ENCODE measurements at regions not wholly inside any gene's neighbourhood (a gene's known extent, or its start where the extent isn't known, plus 50 kb on each side); places are given as distances from the start of the nearest gene placed in this dataset.

DNA sequence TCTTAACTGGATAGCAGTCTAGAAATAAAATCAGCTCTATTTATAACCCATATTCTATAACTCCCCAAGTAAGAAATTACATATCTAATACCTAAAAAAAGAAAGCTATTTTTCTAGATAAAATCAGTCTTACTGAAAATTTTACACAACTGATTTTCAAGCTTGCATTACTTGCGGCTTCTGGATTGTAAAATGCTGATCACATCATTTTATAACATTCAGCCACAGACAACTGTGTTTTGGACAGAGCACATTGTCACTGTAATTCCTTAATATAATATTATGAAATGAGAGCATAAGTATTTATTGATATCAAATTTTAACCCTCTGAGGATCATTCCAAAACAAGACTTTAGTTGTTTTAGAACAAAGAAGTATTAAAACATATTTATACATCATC, 78.5 kb upstream of the ARID2 start:
- WGBS: 100% methylated on average over 1 of the region's 1 CpG
- Histone ChIP-seq H3K27ac (ENCODE audit: low read length, poor library complexity, severe bottlenecking) (no peak overlapping the region), H3K4me2 (ENCODE audit: low read length, poor library complexity, severe bottlenecking) (no peak overlapping the region), H2BK12ac (ENCODE audit: low read length in 2 of 2) (no peak overlapping the region), H2BK5ac (ENCODE audit: low read depth, low read length, poor library complexity, severe bottlenecking) (no peak overlapping the region), H2BK120ac (ENCODE audit: low read depth, low read length) (no peak overlapping the region), H3K79me1 (replicated peaks; ENCODE audit: low read length, poor library complexity, severe bottlenecking) (no peaks in the 10 kb centered on the region), H3K14ac (ENCODE audit: low read length in 2 of 2) (no peak overlapping the region), H3K9ac (ENCODE audit: low read length) (no peak overlapping the region), H2BK15ac (ENCODE audit: low read depth, poor library complexity, severe bottlenecking) (no peak overlapping the region), H3K4ac (ENCODE audit: low read depth in 1 of 2, low read length in 2 of 2) (no peak overlapping the region), H3K27me3 (ENCODE audit: control insufficient read depth in 1 of 2, insufficient read depth in 1 of 2, low read length in 2 of 2) (no peaks in the 10 kb centered on the region), H3K4me3 (ENCODE audit: insufficient read depth in 1 of 2, low read depth in 1 of 2, low read length in 2 of 2) (no peak overlapping the region), H3K23ac (ENCODE audit: low read length in 2 of 2) (no peak overlapping the region), H3K4me1 (ENCODE audit: control insufficient read depth, insufficient read depth, low read depth, low read length) (no peaks in the 10 kb centered on the region), H3K18ac (ENCODE audit: low read depth in 1 of 2, low read length in 2 of 2) (no peak overlapping the region), H3K9me3 (ENCODE audit: control insufficient read depth, low read length) (no peaks in the 10 kb centered on the region), H2AK5ac (ENCODE audit: low read length, severe bottlenecking) (no peak overlapping the region), H2AFZ (ENCODE audit: low read depth, low read length) (no peak overlapping the region), H3K36me3 (ENCODE audit: control insufficient read depth in 1 of 2, insufficient read depth in 2 of 2, low read depth in 1 of 2, low read length in 2 of 2) (no peaks in the 10 kb centered on the region), H4K8ac (ENCODE audit: low read length) (no peak overlapping the region), H4K91ac (ENCODE audit: low read length) (no peak overlapping the region)
- DNase-seq: no peak

DNA sequence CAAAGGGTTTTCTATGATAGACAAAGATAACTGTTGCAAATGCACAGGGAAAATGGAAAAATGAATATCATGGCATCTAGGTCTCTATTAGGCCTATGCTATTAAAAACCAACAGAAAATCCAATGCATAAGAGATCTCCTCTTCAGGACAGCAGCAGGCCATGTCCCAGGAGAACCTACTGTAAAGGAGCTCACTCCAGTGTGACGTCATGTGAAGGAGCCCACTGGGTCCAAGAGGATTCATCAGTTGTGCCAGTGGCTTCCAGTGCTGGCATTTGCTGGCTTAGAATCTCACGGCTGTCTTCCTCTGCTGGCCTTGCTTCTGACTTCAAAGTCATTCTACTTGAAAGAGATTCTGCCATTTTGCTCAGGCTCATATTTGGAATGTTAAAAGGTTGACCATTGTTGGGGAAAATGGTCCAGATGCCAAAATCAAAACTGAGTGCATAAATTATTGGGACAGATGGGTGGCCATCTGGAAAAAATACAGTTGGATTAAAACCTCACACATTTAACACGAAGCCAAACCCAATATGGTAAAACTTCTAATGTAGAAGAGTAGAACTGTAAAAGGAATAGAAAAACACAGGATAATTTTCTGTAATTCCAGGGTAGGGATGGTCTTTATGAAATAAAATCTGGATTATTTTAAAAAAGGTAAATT, 75.4 kb upstream of the ARID2 start:
- 97% methylated on average over 2 of the region's 3 CpGs for WGBS
- H2BK5ac ChIP-seq (ENCODE audit: low read depth, low read length, poor library complexity, severe bottlenecking): no peak overlapping the region
- no peak for DNase-seq
- no peak overlapping the region for H2AK5ac ChIP-seq (ENCODE audit: low read length, severe bottlenecking)
- no peaks in the 10 kb centered on the region for H3K27me3 ChIP-seq (ENCODE audit: control insufficient read depth in 1 of 2, insufficient read depth in 1 of 2, low read length in 2 of 2)
- no peaks in the 10 kb centered on the region for H3K36me3 ChIP-seq (ENCODE audit: control insufficient read depth in 1 of 2, insufficient read depth in 2 of 2, low read depth in 1 of 2, low read length in 2 of 2)
- no peak overlapping the region for H4K8ac ChIP-seq (ENCODE audit: low read length)
- H2AFZ ChIP-seq (ENCODE audit: low read depth, low read length): no peak overlapping the region
- H2BK15ac ChIP-seq (ENCODE audit: low read depth, poor library complexity, severe bottlenecking): no peak overlapping the region
- no peak overlapping the region for H3K9ac ChIP-seq (ENCODE audit: low read length)
- no peak overlapping the region for H3K23ac ChIP-seq (ENCODE audit: low read length in 2 of 2)
- H2BK120ac ChIP-seq (ENCODE audit: low read depth, low read length): no peak overlapping the region
- H3K79me1 ChIP-seq (replicated peaks; ENCODE audit: low read length, poor library complexity, severe bottlenecking): no peaks in the 10 kb centered on the region
- H3K27ac ChIP-seq (ENCODE audit: low read length, poor library complexity, severe bottlenecking): no peak overlapping the region
- no peak overlapping the region for H3K4me3 ChIP-seq (ENCODE audit: insufficient read depth in 1 of 2, low read depth in 1 of 2, low read length in 2 of 2)
- no peak overlapping the region for H3K4me2 ChIP-seq (ENCODE audit: low read length, poor library complexity, severe bottlenecking)
- H3K4me1 ChIP-seq (ENCODE audit: control insufficient read depth, insufficient read depth, low read depth, low read length): no peaks in the 10 kb centered on the region
- no peak overlapping the region for H3K4ac ChIP-seq (ENCODE audit: low read depth in 1 of 2, low read length in 2 of 2)
- no peaks in the 10 kb centered on the region for H3K9me3 ChIP-seq (ENCODE audit: control insufficient read depth, low read length)
- no peak overlapping the region for H2BK12ac ChIP-seq (ENCODE audit: low read length in 2 of 2)
- no peak overlapping the region for H4K91ac ChIP-seq (ENCODE audit: low read length)
- H3K14ac ChIP-seq (ENCODE audit: low read length in 2 of 2): no peak overlapping the region
- no peak overlapping the region for H3K18ac ChIP-seq (ENCODE audit: low read depth in 1 of 2, low read length in 2 of 2)

DNA sequence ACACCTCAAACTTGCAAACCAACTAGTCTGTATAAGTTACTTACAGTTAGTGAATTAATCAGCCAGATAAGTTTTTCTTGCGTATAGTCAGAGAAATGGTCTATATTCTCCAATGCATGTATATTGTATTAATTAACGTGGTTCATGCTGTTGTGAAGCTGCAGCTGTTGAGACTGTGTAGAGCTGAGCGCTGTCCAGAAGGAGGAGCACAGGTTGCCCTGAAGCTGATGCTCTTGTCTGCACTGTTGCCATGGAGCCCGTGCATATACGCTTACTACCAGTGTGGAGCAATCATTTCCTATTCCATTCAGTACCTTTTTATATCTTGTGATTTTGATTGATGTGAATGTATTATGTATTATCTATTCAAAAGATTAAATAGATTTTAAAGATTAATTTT, 74.3 kb upstream of the ARID2 start:
- Histone ChIP-seq H3K4me2 (ENCODE audit: low read length, poor library complexity, severe bottlenecking) (no peak overlapping the region), H2AFZ (ENCODE audit: low read depth, low read length) (no peak overlapping the region), H3K36me3 (ENCODE audit: control insufficient read depth in 1 of 2, insufficient read depth in 2 of 2, low read depth in 1 of 2, low read length in 2 of 2) (no peaks in the 10 kb centered on the region), H2BK120ac (ENCODE audit: low read depth, low read length) (no peak overlapping the region), H2BK12ac (ENCODE audit: low read length in 2 of 2) (no peak overlapping the region), H3K9me3 (ENCODE audit: control insufficient read depth, low read length) (peaks cover 6% of the 10 kb centered on the region), H4K91ac (ENCODE audit: low read length) (no peak overlapping the region), H2BK15ac (ENCODE audit: low read depth, poor library complexity, severe bottlenecking) (no peak overlapping the region), H4K8ac (ENCODE audit: low read length) (no peak overlapping the region), H3K14ac (ENCODE audit: low read length in 2 of 2) (no peak overlapping the region), H3K4me3 (ENCODE audit: insufficient read depth in 1 of 2, low read depth in 1 of 2, low read length in 2 of 2) (no peak overlapping the region), H2AK5ac (ENCODE audit: low read length, severe bottlenecking) (no peak overlapping the region), H3K27me3 (ENCODE audit: control insufficient read depth in 1 of 2, insufficient read depth in 1 of 2, low read length in 2 of 2) (no peaks in the 10 kb centered on the region), H2BK5ac (ENCODE audit: low read depth, low read length, poor library complexity, severe bottlenecking) (no peak overlapping the region), H3K23ac (ENCODE audit: low read length in 2 of 2) (no peak overlapping the region), H3K79me1 (replicated peaks; ENCODE audit: low read length, poor library complexity, severe bottlenecking) (no peaks in the 10 kb centered on the region), H3K4ac (ENCODE audit: low read depth in 1 of 2, low read length in 2 of 2) (no peak overlapping the region), H3K18ac (ENCODE audit: low read depth in 1 of 2, low read length in 2 of 2) (no peak overlapping the region), H3K27ac (ENCODE audit: low read length, poor library complexity, severe bottlenecking) (no peak overlapping the region), H3K4me1 (ENCODE audit: control insufficient read depth, insufficient read depth, low read depth, low read length) (no peaks in the 10 kb centered on the region), H3K9ac (ENCODE audit: low read length) (no peak overlapping the region)
- WGBS: 79% methylated on average over 3 of the region's 5 CpGs
- no peak for DNase-seq

DNA sequence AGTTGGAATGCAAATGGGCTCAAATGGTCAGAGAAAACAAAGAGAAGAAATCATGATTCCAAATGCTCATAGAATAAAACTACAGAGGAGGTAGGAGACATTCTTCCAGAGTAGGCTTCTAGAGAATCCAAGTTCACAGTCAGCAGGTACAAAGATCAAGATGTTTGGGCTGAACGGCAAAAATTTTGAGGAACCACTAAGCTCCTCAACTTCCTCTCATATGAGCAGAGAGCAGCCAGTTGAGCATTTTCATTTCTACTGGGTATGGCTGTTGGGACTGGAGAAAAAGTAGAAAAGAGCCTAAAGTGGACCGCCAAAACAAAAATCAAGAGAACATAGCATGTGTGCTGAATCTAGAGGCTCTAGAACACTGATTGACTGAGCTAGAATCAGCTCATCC, 73.8 kb upstream of the ARID2 start:
- Histone ChIP-seq H3K79me1 (replicated peaks; ENCODE audit: low read length, poor library complexity, severe bottlenecking) (no peaks in the 10 kb centered on the region), H3K27me3 (ENCODE audit: control insufficient read depth in 1 of 2, insufficient read depth in 1 of 2, low read length in 2 of 2) (no peaks in the 10 kb centered on the region), H2BK12ac (ENCODE audit: low read length in 2 of 2) (no peak overlapping the region), H2BK120ac (ENCODE audit: low read depth, low read length) (no peak overlapping the region), H4K91ac (ENCODE audit: low read length) (no peak overlapping the region), H4K8ac (ENCODE audit: low read length) (no peak overlapping the region), H3K27ac (ENCODE audit: low read length, poor library complexity, severe bottlenecking) (no peak overlapping the region), H2AFZ (ENCODE audit: low read depth, low read length) (no peak overlapping the region), H3K23ac (ENCODE audit: low read length in 2 of 2) (no peak overlapping the region), H3K9ac (ENCODE audit: low read length) (no peak overlapping the region), H3K4me2 (ENCODE audit: low read length, poor library complexity, severe bottlenecking) (no peak overlapping the region), H3K14ac (ENCODE audit: low read length in 2 of 2) (no peak overlapping the region), H3K36me3 (ENCODE audit: control insufficient read depth in 1 of 2, insufficient read depth in 2 of 2, low read depth in 1 of 2, low read length in 2 of 2) (no peaks in the 10 kb centered on the region), H3K4me1 (ENCODE audit: control insufficient read depth, insufficient read depth, low read depth, low read length) (no peaks in the 10 kb centered on the region), H2AK5ac (ENCODE audit: low read length, severe bottlenecking) (no peak overlapping the region), H2BK5ac (ENCODE audit: low read depth, low read length, poor library complexity, severe bottlenecking) (no peak overlapping the region), H3K18ac (ENCODE audit: low read depth in 1 of 2, low read length in 2 of 2) (no peak overlapping the region), H2BK15ac (ENCODE audit: low read depth, poor library complexity, severe bottlenecking) (no peak overlapping the region), H3K4me3 (ENCODE audit: insufficient read depth in 1 of 2, low read depth in 1 of 2, low read length in 2 of 2) (no peak overlapping the region), H3K4ac (ENCODE audit: low read depth in 1 of 2, low read length in 2 of 2) (no peak overlapping the region), H3K9me3 (ENCODE audit: control insufficient read depth, low read length) (peaks cover 12% of the 10 kb centered on the region)
- WGBS: 100% methylated on average over 2 of the region's 2 CpGs
- DNase-seq: no peak
